ENCODE measurements at regions not wholly inside any gene's neighbourhood (a gene's known extent, or its start where the extent isn't known, plus 50 kb on each side); places are given as distances from the start of the nearest gene placed in this dataset.

DNA sequence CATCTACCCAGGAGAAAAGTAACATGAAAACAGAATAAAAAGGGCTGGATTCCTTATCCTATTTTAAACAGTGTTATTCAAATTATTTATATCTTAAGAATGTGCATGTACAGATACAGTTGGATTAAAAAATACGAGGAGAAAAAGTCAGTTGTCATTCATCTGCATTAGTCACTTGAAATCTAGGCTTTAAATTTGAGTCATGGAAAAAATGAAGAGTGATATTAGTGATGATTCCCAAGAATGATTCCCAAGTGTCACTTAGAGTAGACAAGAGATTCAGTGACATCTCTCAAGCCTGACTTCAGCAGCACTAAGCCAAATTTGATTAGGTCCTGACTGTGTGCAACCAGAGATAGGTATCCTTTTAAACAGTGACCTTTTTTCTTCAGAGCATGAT is 394.2 kb downstream of the IRS1 start:
- no peak for DNase-seq (ENCODE audit: low read depth in 1 of 2, low spot score in 1 of 2)
- no peak overlapping the region for H3K27ac ChIP-seq (replicated peaks)
- TF ChIP-seq, protein P1, sequence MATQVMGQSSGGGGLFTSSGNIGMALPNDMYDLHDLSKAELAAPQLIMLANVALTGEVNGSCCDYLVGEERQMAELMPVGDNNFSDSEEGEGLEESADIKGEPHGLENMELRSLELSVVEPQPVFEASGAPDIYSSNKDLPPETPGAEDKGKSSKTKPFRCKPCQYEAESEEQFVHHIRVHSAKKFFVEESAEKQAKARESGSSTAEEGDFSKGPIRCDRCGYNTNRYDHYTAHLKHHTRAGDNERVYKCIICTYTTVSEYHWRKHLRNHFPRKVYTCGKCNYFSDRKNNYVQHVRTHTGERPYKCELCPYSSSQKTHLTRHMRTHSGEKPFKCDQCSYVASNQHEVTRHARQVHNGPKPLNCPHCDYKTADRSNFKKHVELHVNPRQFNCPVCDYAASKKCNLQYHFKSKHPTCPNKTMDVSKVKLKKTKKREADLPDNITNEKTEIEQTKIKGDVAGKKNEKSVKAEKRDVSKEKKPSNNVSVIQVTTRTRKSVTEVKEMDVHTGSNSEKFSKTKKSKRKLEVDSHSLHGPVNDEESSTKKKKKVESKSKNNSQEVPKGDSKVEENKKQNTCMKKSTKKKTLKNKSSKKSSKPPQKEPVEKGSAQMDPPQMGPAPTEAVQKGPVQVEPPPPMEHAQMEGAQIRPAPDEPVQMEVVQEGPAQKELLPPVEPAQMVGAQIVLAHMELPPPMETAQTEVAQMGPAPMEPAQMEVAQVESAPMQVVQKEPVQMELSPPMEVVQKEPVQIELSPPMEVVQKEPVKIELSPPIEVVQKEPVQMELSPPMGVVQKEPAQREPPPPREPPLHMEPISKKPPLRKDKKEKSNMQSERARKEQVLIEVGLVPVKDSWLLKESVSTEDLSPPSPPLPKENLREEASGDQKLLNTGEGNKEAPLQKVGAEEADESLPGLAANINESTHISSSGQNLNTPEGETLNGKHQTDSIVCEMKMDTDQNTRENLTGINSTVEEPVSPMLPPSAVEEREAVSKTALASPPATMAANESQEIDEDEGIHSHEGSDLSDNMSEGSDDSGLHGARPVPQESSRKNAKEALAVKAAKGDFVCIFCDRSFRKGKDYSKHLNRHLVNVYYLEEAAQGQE (IDR thresholded peaks at IDR 0.05; ENCODE audit: insufficient replicate concordance, low read depth) = no peak
- TF ChIP-seq, protein P2, sequence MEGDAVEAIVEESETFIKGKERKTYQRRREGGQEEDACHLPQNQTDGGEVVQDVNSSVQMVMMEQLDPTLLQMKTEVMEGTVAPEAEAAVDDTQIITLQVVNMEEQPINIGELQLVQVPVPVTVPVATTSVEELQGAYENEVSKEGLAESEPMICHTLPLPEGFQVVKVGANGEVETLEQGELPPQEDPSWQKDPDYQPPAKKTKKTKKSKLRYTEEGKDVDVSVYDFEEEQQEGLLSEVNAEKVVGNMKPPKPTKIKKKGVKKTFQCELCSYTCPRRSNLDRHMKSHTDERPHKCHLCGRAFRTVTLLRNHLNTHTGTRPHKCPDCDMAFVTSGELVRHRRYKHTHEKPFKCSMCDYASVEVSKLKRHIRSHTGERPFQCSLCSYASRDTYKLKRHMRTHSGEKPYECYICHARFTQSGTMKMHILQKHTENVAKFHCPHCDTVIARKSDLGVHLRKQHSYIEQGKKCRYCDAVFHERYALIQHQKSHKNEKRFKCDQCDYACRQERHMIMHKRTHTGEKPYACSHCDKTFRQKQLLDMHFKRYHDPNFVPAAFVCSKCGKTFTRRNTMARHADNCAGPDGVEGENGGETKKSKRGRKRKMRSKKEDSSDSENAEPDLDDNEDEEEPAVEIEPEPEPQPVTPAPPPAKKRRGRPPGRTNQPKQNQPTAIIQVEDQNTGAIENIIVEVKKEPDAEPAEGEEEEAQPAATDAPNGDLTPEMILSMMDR (IDR thresholded peaks at IDR 0.05; ENCODE audit: insufficient read depth, low read length) = no peak
- no peak for TF ChIP-seq GABPA (IDR thresholded peaks at IDR 0.05; ENCODE audit: low read depth)
- TF ChIP-seq SPI1 (IDR thresholded peaks at IDR 0.05; ENCODE audit: borderline replicate concordance, low read depth) = no peak
- no peak for TF ChIP-seq POLR2AphosphoS5 (IDR thresholded peaks at IDR 0.05; ENCODE audit: low read depth)
- H3K4me3 ChIP-seq (replicated peaks; ENCODE audit: insufficient read depth, low read length) = no peak overlapping the region
- no peaks in the 10 kb centered on the region for H3K27me3 ChIP-seq (ENCODE audit: insufficient read depth, poor library complexity, severe bottlenecking)

DNA sequence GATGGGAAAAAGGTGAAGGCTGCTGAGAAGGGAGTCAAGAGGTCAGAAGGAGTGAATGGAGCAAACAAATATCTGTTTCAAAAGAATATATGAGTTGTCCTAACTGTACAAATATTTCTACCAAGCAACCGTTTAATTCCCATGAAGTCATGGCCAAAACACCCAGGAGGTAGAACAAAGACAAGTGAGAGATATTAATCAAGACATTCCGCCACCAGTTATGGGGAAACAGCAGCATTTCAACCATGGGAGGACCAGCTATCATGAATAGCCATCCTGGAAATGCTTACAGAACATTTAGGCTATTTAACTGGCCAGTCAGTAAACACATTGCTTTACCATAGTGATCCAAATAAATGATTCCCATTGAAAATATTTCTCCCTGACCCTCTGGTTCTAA is 396.3 kb downstream of the IRS1 start:
- Histone ChIP-seq H3K27me3 (ENCODE audit: insufficient read depth, poor library complexity, severe bottlenecking) (no peaks in the 10 kb centered on the region), H3K27ac (replicated peaks) (no peak overlapping the region), H3K4me3 (replicated peaks; ENCODE audit: insufficient read depth, low read length) (no peak overlapping the region)
- TF ChIP-seq POLR2AphosphoS5 (IDR thresholded peaks at IDR 0.05; ENCODE audit: low read depth) = no peak
- TF ChIP-seq, protein P2 (IDR thresholded peaks at IDR 0.05; ENCODE audit: insufficient read depth, low read length) = no peak
- TF ChIP-seq, protein P1 (IDR thresholded peaks at IDR 0.05; ENCODE audit: insufficient replicate concordance, low read depth) = no peak
- no peak for TF ChIP-seq GABPA (IDR thresholded peaks at IDR 0.05; ENCODE audit: low read depth)
- no peak for TF ChIP-seq SPI1 (IDR thresholded peaks at IDR 0.05; ENCODE audit: borderline replicate concordance, low read depth)
- no peak for DNase-seq (ENCODE audit: low read depth in 1 of 2, low spot score in 1 of 2)

DNA sequence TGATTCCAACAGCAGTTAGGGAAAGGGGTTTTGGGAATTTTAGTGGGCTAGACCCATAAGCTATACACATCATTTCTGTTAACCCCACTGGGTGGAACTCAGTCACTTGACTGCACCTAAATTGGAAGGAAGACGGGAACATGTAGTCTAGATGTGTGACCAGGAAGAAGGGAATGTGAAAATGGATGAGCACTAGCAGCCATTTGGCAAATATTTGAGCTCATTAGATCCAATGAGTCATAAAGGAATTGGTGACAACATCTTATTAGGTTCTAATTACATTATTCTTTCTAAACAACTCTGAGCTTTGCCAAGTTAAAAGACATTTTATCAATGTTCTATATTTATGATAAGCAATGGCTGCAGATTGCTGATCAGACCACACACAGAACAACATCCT is 400.6 kb downstream of the IRS1 start:
- TF ChIP-seq, protein P2 (IDR thresholded peaks at IDR 0.05; ENCODE audit: insufficient read depth, low read length) = no peak
- TF ChIP-seq, protein P1 (IDR thresholded peaks at IDR 0.05; ENCODE audit: insufficient replicate concordance, low read depth) = no peak
- TF ChIP-seq SPI1 (IDR thresholded peaks at IDR 0.05; ENCODE audit: borderline replicate concordance, low read depth) (no peak), GABPA (IDR thresholded peaks at IDR 0.05; ENCODE audit: low read depth) (no peak), POLR2AphosphoS5 (IDR thresholded peaks at IDR 0.05; ENCODE audit: low read depth) (no peak)
- H3K27me3 ChIP-seq (ENCODE audit: insufficient read depth, poor library complexity, severe bottlenecking) = no peaks in the 10 kb centered on the region
- H3K4me3 ChIP-seq (replicated peaks; ENCODE audit: insufficient read depth, low read length) = no peak overlapping the region
- no peak for DNase-seq (ENCODE audit: low read depth in 1 of 2, low spot score in 1 of 2)
- H3K27ac ChIP-seq (replicated peaks) = no peak overlapping the region
